GM12878 (cell line): ENCODE measurements at regions not wholly inside any gene's neighbourhood (a gene's known extent, or its start where the extent isn't known, plus 50 kb on each side); places are given as distances from the start of the nearest gene placed in this dataset.

Experiments
- ATAC-seq: fragments of 200-7000 bp; cut with Tn5 transposase; 3 replicates; pipeline ENCODE4 v1.9.1; 2020; ENCODE audit warnings: mild to moderate bottlenecking, moderate library complexity
- BruUV-seq: library from RNA; stranded (reverse); fragments of 400-500 nt; replicated peaks from 2 replicates; lab custom pipeline; 2021; lab: Mats Ljungman, UMichigan
- CTCF ChIA-PET: fragments of 300-600 bp; sonication (Branson Sonifier 250); formaldehyde crosslinking; extraction: SDS; loops from one replicate; lab custom pipeline; 2021; ENCODE audit warnings: inconsistent platforms; lab: Yijun Ruan, JAX
- POLR2A ChIA-PET: fragments of 350-600 bp; formaldehyde crosslinking; extraction: SDS; loops from one replicate; lab custom pipeline; 2021; ENCODE audit warnings: inconsistent platforms; lab: Charles Lee
- RAD21 ChIA-PET: fragments of 300-600 bp; sonication (Branson Sonifier 250); formaldehyde crosslinking; loops from one replicate; lab custom pipeline; 2023; ENCODE audit warnings: antibody characterized with exemption; ENCODE audit not compliant: unreplicated experiment; lab: Charles Lee
- SMC1A ChIA-PET: fragments of 300-600 bp; sonication (Branson Sonifier 250); formaldehyde crosslinking; loops from one replicate; lab custom pipeline; 2023; ENCODE audit not compliant: unreplicated experiment, uncharacterized antibody; lab: Charles Lee
- DNase-seq: peaks from one replicate; pipeline ENCODE4 v3.0.0-alpha.2; 2011; ENCODE audit warnings: low read depth, low spot score
- FAIRE-seq: peaks from 3 replicates; lab custom pipeline; 2011; peaks lifted over from hg19 to GRCh38; lab: Jason Lieb, UNC
- H2AFZ ChIP-seq: 2 replicates; pipeline ENCODE4 v1.6.0; 2011; ENCODE audit warnings: low read depth, low read length, control low read depth; ENCODE audit not compliant: control insufficient read depth
- H3K27ac ChIP-seq: 2 replicates; pipeline ENCODE4 v1.5.1; 2011; ENCODE audit warnings: control low read depth; ENCODE audit not compliant: control insufficient read depth, insufficient read depth
- H3K27me3 ChIP-seq, 2 experiments: replicated peaks in 1 of 2; 2 replicates each; pipeline versions ENCODE4 v1.6.0 to v1.6.1; 2011; ENCODE audit warnings: low read length in 1 of 2; ENCODE audit not compliant: control insufficient read depth in 2 of 2, insufficient read depth in 2 of 2
- H3K36me3 ChIP-seq, 2 experiments: 2 replicates each; pipeline ENCODE4 v1.5.1; 2011; ENCODE audit warnings: low read length in 1 of 2; ENCODE audit not compliant: control insufficient read depth in 2 of 2, insufficient read depth in 2 of 2
- H3K4me1 ChIP-seq: 2 replicates; pipeline ENCODE4 v1.6.1; 2011; ENCODE audit warnings: mild to moderate bottlenecking, low read length, moderate library complexity, mixed read lengths; ENCODE audit not compliant: control insufficient read depth, insufficient read depth
- H3K4me2 ChIP-seq: 2 replicates; pipeline ENCODE4 v1.6.0; 2011; ENCODE audit warnings: control low read depth; ENCODE audit not compliant: control insufficient read depth, insufficient read depth
- H3K4me3 ChIP-seq: fragments of 200-600 bp; sonication (generic); 2 replicates; pipeline ENCODE4 v1.5.1; 2016
- H3K79me2 ChIP-seq: 2 replicates; pipeline ENCODE4 v1.6.0; 2011; ENCODE audit warnings: low read length; ENCODE audit not compliant: control insufficient read depth, insufficient read depth
- H3K9ac ChIP-seq: 2 replicates; pipeline ENCODE4 v1.8.0; 2011; ENCODE audit warnings: low read length, control low read depth, mixed read lengths; ENCODE audit not compliant: control insufficient read depth, insufficient read depth
- H3K9me3 ChIP-seq: replicated peaks from 3 replicates; pipeline ENCODE4 v1.5.1; 2011; ENCODE audit warnings: mild to moderate bottlenecking, low read length; ENCODE audit not compliant: control insufficient read depth, insufficient read depth
- H4K20me1 ChIP-seq: 2 replicates; pipeline ENCODE4 v1.6.0; 2011; ENCODE audit not compliant: control insufficient read depth, insufficient read depth
- EP300 ChIP-seq, 2 experiments: fragments of 150-350 bp in 1 of 2; IDR thresholded peaks; 2 replicates each; pipeline ENCODE4 v1.6.1; 2011 to 2012; ENCODE audit warnings: low read depth in 2 of 2, low read length in 2 of 2, borderline replicate concordance in 1 of 2, improper control_type of control experiment in 1 of 2, inconsistent platforms in 1 of 2; ENCODE audit not compliant: control insufficient read depth in 1 of 2
- RELA ChIP-seq: fragments of 450-650 bp; IDR thresholded peaks from 2 replicates; pipeline ENCODE4 v1.8.0; 2014; ENCODE audit warnings: borderline replicate concordance; ENCODE audit not compliant: partially characterized antibody
- SREBF2 ChIP-seq: IDR thresholded peaks from 2 replicates; pipeline ENCODE4 v1.6.1; 2012; ENCODE audit warnings: mild to moderate bottlenecking, low read length
- TCF12 ChIP-seq: IDR thresholded peaks from 2 replicates; pipeline ENCODE4 v1.6.1; 2011; ENCODE audit warnings: low read depth, mild to moderate bottlenecking, low read length
- WGBS: methylation state at CpG from one replicate; pipeline ENCODE4 v1.1.6; 2016; ENCODE audit warnings: low lambda C conversion rate; ENCODE audit not compliant: insufficient replicate concordance, insufficient coverage; ENCODE audit errors: missing lambda C conversion rate; 5-methylcytosine and 5-hydroxymethylcytosine counted together
- in situ Hi-C: fragments of 300-500 bp; cut with MboI; formaldehyde crosslinking; loops from 9 replicates; pipeline ENCODE4 v1.14.3; 2018; ENCODE audit warnings: mixed read lengths
- intact Hi-C: fragments of 100-400 bp; cut with micrococcal nuclease; formaldehyde crosslinking; loops from one replicate; pipeline ENCODE4 v1.14.2; 2022; ENCODE audit not compliant: unreplicated experiment
- TF ChIP-seq, protein P1 (sequence below): fragments of 450-650 bp; IDR thresholded peaks from 2 replicates; pipeline ENCODE4 v1.6.1; 2014; ENCODE audit warnings: mild to moderate bottlenecking
- TF ChIP-seq, protein P2 (sequence below): IDR thresholded peaks from 2 replicates; pipeline ENCODE4 v1.6.1; 2012; ENCODE audit warnings: low read depth, low read length, improper control_type of control experiment
- TF ChIP-seq, protein P3 (sequence below): fragments of 450-650 bp; formaldehyde crosslinking; IDR thresholded peaks from 2 replicates; pipeline ENCODE4 v1.4.0; 2022; ENCODE audit warnings: mild to moderate bottlenecking, moderate library complexity

DNA sequence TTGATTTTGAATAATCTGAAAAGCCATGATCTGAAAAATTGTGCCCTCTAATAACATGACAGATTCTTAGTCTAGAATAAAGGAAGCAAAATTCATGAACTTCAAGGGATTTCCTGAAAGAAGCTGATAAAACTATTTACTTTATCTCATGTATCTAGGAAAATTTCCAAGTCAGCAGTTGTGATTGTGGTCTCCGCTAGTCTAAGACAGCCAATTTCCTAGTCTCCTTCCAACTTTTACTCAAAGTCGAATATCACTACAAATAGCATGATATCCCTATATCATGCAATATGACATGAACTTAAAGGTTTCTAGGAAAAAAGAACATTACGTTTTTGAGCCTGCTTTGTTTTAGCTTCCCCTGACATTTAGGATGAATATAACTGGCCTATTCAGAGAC is 202.1 kb upstream of the GHITM start:
- SMC1A ChIA-PET: interaction anchor here (0.6 kb wide), 1 partner anchor 344 kb away, joined by 3 read pairs; no protein-coding TSS in a partner anchor
- TF ChIP-seq, protein P1, sequence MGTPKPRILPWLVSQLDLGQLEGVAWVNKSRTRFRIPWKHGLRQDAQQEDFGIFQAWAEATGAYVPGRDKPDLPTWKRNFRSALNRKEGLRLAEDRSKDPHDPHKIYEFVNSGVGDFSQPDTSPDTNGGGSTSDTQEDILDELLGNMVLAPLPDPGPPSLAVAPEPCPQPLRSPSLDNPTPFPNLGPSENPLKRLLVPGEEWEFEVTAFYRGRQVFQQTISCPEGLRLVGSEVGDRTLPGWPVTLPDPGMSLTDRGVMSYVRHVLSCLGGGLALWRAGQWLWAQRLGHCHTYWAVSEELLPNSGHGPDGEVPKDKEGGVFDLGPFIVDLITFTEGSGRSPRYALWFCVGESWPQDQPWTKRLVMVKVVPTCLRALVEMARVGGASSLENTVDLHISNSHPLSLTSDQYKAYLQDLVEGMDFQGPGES: no peak
- TF ChIP-seq SREBF2 (no peak), EP300 (IDR thresholded peaks at IDR 0.05; ENCODE audit: borderline replicate concordance in 1 of 2, control insufficient read depth in 1 of 2, low read depth in 2 of 2, low read length in 2 of 2) (no peak)
- TF ChIP-seq, all 136 proteins: peak for 0
- CTCF ChIA-PET: interaction anchor here (1.3 kb wide), 1 partner anchor 89 kb away, joined by 3 read pairs; no protein-coding TSS in a partner anchor
- DNase-seq (no peak), ATAC-seq (no peak), FAIRE-seq (no peak)
- Histone ChIP-seq H3K27me3 (no peaks in the 10 kb centered on the region), H3K4me3 (no peak overlapping the region), H3K4me1 (no peaks in the 10 kb centered on the region), H3K9ac (no peak overlapping the region), H4K20me1 (no peaks in the 10 kb centered on the region), H3K4me2 (no peak overlapping the region), H3K27ac (no peak overlapping the region), H2AFZ (no peak overlapping the region), H3K9me3 (no peaks in the 10 kb centered on the region), H3K79me2 (no peaks in the 10 kb centered on the region), H3K36me3 (no peaks in the 10 kb centered on the region)
- POLR2A ChIA-PET: interaction anchor here (1.6 kb wide), 1 partner anchor 10 kb away, joined by 3 read pairs; no protein-coding TSS in a partner anchor
- 33% methylated on average over 3 of the region's 3 CpGs for WGBS
- RAD21 ChIA-PET: no interaction called here
- no TSS peak for BruUV-seq
- intact Hi-C loops: no loop called here
- in situ Hi-C loops: no loop called here

DNA sequence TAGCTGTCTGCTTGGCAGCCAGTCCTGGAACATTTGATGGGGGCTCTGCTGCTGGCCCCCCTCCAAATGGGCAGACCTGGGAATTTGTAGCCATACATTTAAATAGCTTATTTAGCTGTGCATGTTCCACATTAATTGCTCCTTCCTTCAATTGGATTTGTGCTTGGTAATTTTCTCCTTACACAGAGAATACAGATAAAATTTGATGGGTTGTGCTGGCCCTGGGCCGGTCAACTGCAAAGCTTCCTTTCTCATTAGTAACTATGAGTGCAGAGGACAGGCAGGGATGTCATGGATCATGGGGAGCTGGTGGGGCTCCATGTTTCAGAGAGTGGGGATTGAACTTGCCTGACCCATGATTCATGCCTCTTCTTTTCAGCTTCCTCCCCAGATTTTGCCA is 201.5 kb upstream of the GHITM start:
- Histone ChIP-seq H3K36me3 (no peaks in the 10 kb centered on the region), H2AFZ (no peak overlapping the region), H3K4me3 (no peak overlapping the region), H3K79me2 (no peaks in the 10 kb centered on the region), H3K4me2 (no peak overlapping the region), H3K27me3 (no peaks in the 10 kb centered on the region), H4K20me1 (no peaks in the 10 kb centered on the region), H3K9me3 (no peaks in the 10 kb centered on the region), H3K9ac (no peak overlapping the region), H3K27ac (no peak overlapping the region), H3K4me1 (peaks cover under 1% of the 10 kb centered on the region; the same call in 1 of the 2 replicates)
- CTCF ChIA-PET: interaction anchor here (1.3 kb wide), 1 partner anchor 89 kb away, joined by 3 read pairs; no protein-coding TSS in a partner anchor
- intact Hi-C loops: no loop called here
- ATAC-seq (no peak), FAIRE-seq (no peak), DNase-seq (no peak)
- WGBS: 0% methylated on average over 1 of the region's 1 CpG
- BruUV-seq: no TSS peak
- SMC1A ChIA-PET: interaction anchor here (1.6 kb wide), 1 partner anchor 9 kb away, joined by 4 read pairs; no protein-coding TSS in a partner anchor
- in situ Hi-C loops: no loop called here
- TF ChIP-seq, protein P2, sequence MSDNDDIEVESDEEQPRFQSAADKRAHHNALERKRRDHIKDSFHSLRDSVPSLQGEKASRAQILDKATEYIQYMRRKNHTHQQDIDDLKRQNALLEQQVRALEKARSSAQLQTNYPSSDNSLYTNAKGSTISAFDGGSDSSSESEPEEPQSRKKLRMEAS: no peak
- TF ChIP-seq TCF12: no peak
- TF ChIP-seq RELA: no peak
- TF ChIP-seq, protein P3, sequence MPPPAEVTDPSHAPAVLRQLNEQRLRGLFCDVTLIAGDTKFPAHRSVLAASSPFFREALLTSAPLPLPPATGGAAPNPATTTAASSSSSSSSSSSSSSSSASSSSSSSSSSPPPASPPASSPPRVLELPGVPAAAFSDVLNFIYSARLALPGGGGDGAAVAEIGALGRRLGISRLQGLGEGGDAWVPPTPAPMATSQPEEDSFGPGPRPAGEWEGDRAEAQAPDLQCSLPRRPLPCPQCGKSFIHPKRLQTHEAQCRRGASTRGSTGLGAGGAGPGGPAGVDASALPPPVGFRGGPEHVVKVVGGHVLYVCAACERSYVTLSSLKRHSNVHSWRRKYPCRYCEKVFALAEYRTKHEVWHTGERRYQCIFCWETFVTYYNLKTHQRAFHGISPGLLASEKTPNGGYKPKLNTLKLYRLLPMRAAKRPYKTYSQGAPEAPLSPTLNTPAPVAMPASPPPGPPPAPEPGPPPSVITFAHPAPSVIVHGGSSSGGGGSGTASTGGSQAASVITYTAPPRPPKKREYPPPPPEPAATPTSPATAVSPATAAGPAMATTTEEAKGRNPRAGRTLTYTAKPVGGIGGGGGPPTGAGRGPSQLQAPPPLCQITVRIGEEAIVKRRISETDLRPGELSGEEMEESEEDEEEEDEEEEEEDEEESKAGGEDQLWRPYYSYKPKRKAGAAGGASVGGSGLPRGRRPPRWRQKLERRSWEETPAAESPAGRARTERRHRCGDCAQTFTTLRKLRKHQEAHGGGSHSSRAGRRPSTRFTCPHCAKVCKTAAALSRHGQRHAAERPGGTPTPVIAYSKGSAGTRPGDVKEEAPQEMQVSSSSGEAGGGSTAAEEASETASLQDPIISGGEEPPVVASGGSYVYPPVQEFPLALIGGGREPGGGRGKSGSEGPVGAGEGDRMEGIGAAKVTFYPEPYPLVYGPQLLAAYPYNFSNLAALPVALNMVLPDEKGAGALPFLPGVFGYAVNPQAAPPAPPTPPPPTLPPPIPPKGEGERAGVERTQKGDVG (CRISPR knock-in tag): no peak
- POLR2A ChIA-PET: interaction anchor here (1.6 kb wide), 1 partner anchor 9 kb away, joined by 3 read pairs; no protein-coding TSS in a partner anchor
- RAD21 ChIA-PET: no interaction called here
